BLaER1 treated with 17β-estradiol and CSF1 and Interleukin-3, amounts not matched to agents 10 nM and 100 nM (cell line): ENCODE measurements at regions not wholly inside any gene's neighbourhood (a gene's known extent, or its start where the extent isn't known, plus 50 kb on each side); places are given as distances from the start of the nearest gene placed in this dataset.

Source experiments
- H3K27ac ChIP-seq, 11 experiments: shearing (Covaris generic); formaldehyde crosslinking; 2 replicates each; pipeline ENCODE4 v1.8.1; 2022
- H3K27me3 ChIP-seq, 11 experiments: shearing (Covaris generic); formaldehyde crosslinking; 2 replicates each; pipeline ENCODE4 v1.8.1; 2022
- H3K36me3 ChIP-seq, 11 experiments: shearing (Covaris generic); formaldehyde crosslinking; 2 replicates each; pipeline ENCODE4 v1.8.1; 2022
- H3K4me1 ChIP-seq, 10 experiments: shearing (Covaris generic); formaldehyde crosslinking; 2 replicates each; pipeline ENCODE4 v1.8.1; 2022
- H3K4me2 ChIP-seq, 11 experiments: shearing (Covaris generic); formaldehyde crosslinking; 2 replicates each; pipeline ENCODE4 v1.8.1; 2022
- H3K4me3 ChIP-seq, 10 experiments: shearing (Covaris generic); formaldehyde crosslinking; 2 replicates each; pipeline ENCODE4 v1.8.1; 2022
- H3K9ac ChIP-seq, 11 experiments: shearing (Covaris generic); formaldehyde crosslinking; 2 replicates each; pipeline ENCODE4 v1.8.1; 2022
- H3K9me3 ChIP-seq, 11 experiments: shearing (Covaris generic); formaldehyde crosslinking; replicated peaks in 1 of 11; 2 replicates each; pipeline ENCODE4 v1.8.1; 2022
- H4K20me1 ChIP-seq, 11 experiments: shearing (Covaris generic); formaldehyde crosslinking; 2 replicates each; pipeline ENCODE4 v1.8.1; 2022
- Cebpa-rat ChIP-seq, 11 experiments: shearing (Covaris generic); IDR thresholded peaks; 2 replicates each; pipeline ENCODE4 v1.8.1; 2022

DNA sequence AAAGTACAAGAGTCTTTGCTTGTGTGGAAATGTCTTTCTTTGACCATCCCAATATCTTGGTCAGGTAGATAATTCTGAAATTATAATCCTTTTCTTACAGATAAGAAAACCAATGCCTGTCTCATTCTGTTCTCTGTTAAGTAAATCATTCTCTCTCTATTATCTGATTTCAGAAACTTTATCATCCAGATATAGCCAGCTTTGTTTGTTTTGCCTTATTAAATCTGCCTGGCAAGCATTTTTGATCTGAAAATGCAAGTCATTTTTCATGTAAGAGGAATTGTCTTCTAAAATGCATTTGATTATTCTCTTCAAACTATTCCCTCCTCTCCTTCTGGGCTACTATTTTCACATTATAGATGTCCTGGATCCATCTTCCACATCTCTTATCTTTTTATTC lies 625.5 kb downstream of the CCDC171 start:
- TF ChIP-seq Cebpa-rat (IDR thresholded peaks at IDR 0.05): no peak
- no peaks in the 10 kb centered on the region for H3K4me1 ChIP-seq
- H3K4me2 ChIP-seq: no peak overlapping the region
- H3K4me3 ChIP-seq: no peak overlapping the region
- H3K9ac ChIP-seq: no peak overlapping the region
- H3K27me3 ChIP-seq: no peaks in the 10 kb centered on the region
- peaks cover 0 to 8% (median 0%) of the 10 kb centered on the region in 11 experiments; a peak in 4 of 22 replicates for H3K9me3 ChIP-seq
- no peaks in the 10 kb centered on the region for H4K20me1 ChIP-seq
- H3K36me3 ChIP-seq: no peaks in the 10 kb centered on the region
- H3K27ac ChIP-seq: no peak overlapping the region

DNA sequence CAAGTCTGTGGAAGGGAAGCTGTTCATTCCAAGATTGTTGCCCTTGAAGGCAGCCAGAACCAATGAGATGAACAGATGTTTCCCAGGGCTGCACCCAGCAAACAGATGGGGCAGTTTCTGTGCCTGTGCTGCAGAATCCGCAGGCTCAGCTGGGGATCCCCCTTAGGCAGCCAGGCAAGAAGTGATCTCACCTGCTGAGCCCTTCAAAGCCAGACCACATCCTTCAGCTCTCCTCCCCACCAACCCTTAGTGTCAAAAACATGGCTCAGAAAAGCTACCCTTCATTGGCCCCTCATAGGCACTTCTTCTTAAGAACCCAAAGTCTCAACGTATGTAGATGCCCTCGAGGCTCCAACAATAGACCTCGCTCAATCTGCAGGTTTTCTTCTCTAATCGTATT lies 626.7 kb downstream of the CCDC171 start:
- Histone ChIP-seq H3K4me2 (no peak overlapping the region), H3K4me1 (no peaks in the 10 kb centered on the region), H3K9me3 (peaks cover 0 to 8% (median 0%) of the 10 kb centered on the region in 11 experiments; a peak in 4 of 22 replicates), H3K4me3 (no peak overlapping the region), H3K27ac (no peak overlapping the region), H4K20me1 (no peaks in the 10 kb centered on the region), H3K9ac (no peak overlapping the region), H3K36me3 (no peaks in the 10 kb centered on the region), H3K27me3 (no peaks in the 10 kb centered on the region)
- no peak for TF ChIP-seq Cebpa-rat (IDR thresholded peaks at IDR 0.05)

DNA sequence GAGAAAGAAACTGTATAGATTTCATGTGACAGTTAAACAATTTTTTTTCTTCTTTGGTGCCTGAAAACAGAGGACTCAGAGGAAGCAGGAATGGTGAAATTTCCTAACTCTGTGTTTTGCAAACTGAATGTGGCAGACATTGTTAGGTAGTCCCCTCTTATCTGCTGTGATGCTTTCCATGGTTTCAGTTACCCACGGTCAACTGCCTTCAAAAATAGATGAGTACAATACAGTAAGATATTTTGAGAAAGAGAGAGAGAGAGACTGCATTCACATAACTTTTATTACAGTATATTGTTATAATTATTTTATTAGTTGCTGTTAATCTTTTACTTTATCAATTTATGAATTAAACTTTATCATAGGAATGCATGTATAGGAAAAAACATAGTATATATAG lies 627.2 kb downstream of the CCDC171 start:
- Histone ChIP-seq H3K4me1 (peaks cover 0 to 5% (median 3%) of the 10 kb centered on the region in 10 experiments; a peak in 10 of 20 replicates), H3K36me3 (no peaks in the 10 kb centered on the region), H3K4me3 (no peak overlapping the region), H3K9ac (no peak overlapping the region), H4K20me1 (no peaks in the 10 kb centered on the region), H3K9me3 (peaks cover 0 to 11% (median under 1%) of the 10 kb centered on the region in 11 experiments; a peak in 5 of 22 replicates), H3K27me3 (no peaks in the 10 kb centered on the region), H3K27ac (no peak overlapping the region), H3K4me2 (no peak overlapping the region)
- TF ChIP-seq Cebpa-rat (IDR thresholded peaks at IDR 0.05): no peak

DNA sequence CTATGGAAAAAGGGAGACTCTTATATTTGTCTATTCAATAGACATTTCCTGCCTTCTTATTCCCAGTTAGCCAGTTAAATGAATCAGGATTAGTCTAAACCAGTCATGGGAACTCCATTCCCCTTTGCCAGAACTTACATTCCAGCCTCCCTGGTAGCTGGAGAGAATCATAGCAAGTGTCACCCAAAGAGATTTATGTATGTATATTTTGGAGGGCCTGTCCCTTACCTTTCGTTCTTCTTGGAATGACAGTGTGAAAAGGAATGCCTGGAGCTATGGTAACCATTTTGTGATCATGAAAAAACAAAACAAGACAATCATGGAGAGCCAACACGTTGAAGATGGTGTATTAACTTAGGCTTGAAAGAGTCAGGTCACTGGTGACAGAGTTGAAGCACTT lies 627.7 kb downstream of the CCDC171 start:
- Histone ChIP-seq H3K4me2 (no peak overlapping the region), H3K4me1 (peaks cover 0 to 8% (median 7%) of the 10 kb centered on the region in 10 experiments; a peak in 10 of 20 replicates), H3K27me3 (no peaks in the 10 kb centered on the region), H3K27ac (no peak overlapping the region), H3K9me3 (peaks cover 0 to 13% (median 4%) of the 10 kb centered on the region in 11 experiments; a peak in 6 of 22 replicates), H4K20me1 (no peaks in the 10 kb centered on the region), H3K9ac (no peak overlapping the region), H3K36me3 (no peaks in the 10 kb centered on the region), H3K4me3 (no peak overlapping the region)
- TF ChIP-seq Cebpa-rat (IDR thresholded peaks at IDR 0.05): no peak

DNA sequence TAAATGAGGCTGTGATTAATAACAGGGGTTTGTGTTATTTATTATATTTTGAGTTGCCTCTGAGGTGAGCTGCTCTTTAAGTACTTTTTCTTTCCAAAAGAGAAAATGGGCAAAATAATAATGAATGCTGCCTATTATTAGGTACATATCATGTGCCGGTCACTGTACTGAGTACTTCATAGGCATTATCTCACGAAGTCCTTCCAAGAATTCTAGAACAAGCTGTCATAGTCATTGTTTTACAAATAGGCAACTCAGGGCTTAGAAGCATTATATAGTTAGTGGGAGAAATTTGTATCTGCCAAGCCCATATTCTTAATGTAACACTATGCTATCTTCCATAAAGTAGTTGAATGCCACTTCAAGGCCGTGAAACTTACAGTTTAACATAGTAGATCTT lies 628.7 kb downstream of the CCDC171 start:
- Histone ChIP-seq H3K27me3 (no peaks in the 10 kb centered on the region), H3K36me3 (no peaks in the 10 kb centered on the region), H3K27ac (no peak overlapping the region), H3K4me3 (no peak overlapping the region), H3K9me3 (peaks cover 0 to 19% (median 9%) of the 10 kb centered on the region in 11 experiments; a peak in 11 of 22 replicates), H3K4me2 (no peak overlapping the region), H3K4me1 (peaks cover 0 to 10% (median 7%) of the 10 kb centered on the region in 10 experiments; a peak in 10 of 20 replicates), H3K9ac (no peak overlapping the region), H4K20me1 (no peaks in the 10 kb centered on the region)
- TF ChIP-seq Cebpa-rat (IDR thresholded peaks at IDR 0.05): no peak

DNA sequence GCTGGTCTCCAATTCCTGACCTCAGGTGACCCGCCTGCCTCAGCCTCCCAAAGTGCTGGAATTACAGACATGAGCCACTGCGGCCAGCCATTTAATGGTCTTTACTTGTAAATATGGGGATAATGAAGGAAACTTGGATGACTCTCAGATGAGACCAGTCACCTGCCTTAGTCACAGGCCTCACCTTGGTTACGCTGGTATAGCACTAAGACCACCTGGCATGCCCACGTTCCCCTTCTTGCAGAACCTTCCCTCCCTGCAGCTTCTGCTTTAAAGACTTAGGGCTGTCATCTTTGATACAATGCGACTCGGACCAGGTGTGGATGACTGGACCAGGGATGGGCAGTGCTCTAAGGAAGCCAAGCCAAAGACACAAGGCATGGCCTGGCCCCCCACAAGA lies 629.9 kb downstream of the CCDC171 start:
- Histone ChIP-seq H3K9me3 (peaks cover 0 to 23% (median 12%) of the 10 kb centered on the region in 11 experiments; a peak in 12 of 22 replicates), H3K4me3 (no peak overlapping the region), H3K27me3 (no peaks in the 10 kb centered on the region), H3K4me1 (peaks cover 0 to 10% (median 7%) of the 10 kb centered on the region in 10 experiments; a peak in 10 of 20 replicates), H3K27ac (no peak overlapping the region), H3K36me3 (no peaks in the 10 kb centered on the region), H3K4me2 (no peak overlapping the region), H3K9ac (no peak overlapping the region), H4K20me1 (no peaks in the 10 kb centered on the region)
- no peak for TF ChIP-seq Cebpa-rat (IDR thresholded peaks at IDR 0.05)

DNA sequence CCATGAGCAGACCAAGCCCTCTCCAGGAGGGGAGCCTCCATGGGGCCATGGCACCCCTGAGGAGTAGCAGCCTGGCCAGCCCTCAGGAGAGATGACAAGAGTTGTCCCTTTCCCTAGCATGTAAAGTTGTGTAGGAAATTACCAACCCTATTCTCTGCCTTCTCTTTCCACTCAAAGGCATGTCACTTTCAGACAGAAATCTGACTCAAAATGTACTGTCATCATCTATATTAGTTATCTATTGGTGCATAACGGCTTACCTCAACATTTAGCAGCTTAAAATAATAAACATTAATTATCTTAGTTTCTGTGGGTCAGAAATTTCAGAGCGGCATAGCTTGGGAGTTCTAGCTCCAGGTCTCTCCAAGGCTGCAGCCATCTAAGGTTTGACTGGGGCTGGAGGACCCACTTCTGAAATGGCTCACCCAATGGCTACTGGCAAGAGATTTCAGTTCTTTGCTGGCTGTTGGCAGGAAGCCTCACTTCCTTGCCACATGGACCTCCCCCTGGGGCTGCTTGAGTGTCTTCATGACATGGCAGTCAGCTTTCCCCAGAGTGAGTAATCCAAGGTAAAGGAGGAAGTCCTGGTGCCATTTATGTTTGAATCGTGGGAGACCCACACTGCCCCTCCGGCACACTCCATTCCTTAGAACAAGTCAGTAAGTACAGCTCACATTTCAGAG lies 632.3 kb downstream of the CCDC171 start:
- TF ChIP-seq Cebpa-rat (IDR thresholded peaks at IDR 0.05): no peak
- no peaks in the 10 kb centered on the region for H3K27me3 ChIP-seq
- H3K36me3 ChIP-seq: peaks cover 0 to 5% (median 0%) of the 10 kb centered on the region in 11 experiments; a peak in 1 of 22 replicates
- peaks cover 9 to 26% (median 20%) of the 10 kb centered on the region in 11 experiments for H3K9me3 ChIP-seq
- no peak overlapping the region for H3K9ac ChIP-seq
- peaks cover 0 to 10% (median 7%) of the 10 kb centered on the region in 10 experiments; a peak in 10 of 20 replicates for H3K4me1 ChIP-seq
- H3K4me3 ChIP-seq: no peak overlapping the region
- H3K27ac ChIP-seq: no peak overlapping the region
- no peaks in the 10 kb centered on the region for H4K20me1 ChIP-seq
- peak overlapping the region in 7 of 11 experiments; percentile 7 to 41 (median 30); a peak in 10 of 22 replicates for H3K4me2 ChIP-seq

DNA sequence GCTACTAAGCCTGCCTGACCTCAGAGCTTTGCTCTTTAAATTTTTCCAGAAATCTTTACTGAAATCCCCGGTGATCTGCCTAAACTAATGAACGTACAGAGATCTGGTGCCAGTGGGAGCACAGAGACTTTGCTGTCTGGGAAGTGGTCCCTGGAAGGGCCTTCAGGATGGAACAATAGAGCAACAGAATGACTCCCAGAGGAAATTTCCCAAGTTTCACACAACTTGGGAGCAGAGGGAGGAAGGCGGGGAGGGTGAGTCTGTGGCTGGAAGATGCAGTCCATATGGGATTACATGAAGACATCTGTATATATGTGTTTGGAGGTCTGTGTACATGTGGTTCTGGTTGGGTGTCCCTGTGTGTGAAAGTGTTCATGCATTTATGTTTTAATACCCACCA lies 638.3 kb downstream of the CCDC171 start:
- Histone ChIP-seq H3K27ac (no peak overlapping the region), H4K20me1 (no peaks in the 10 kb centered on the region), H3K4me2 (no peak overlapping the region), H3K9me3 (peaks cover 9 to 21% (median 15%) of the 10 kb centered on the region in 11 experiments), H3K9ac (no peak overlapping the region), H3K36me3 (peaks cover 0 to 5% (median 0%) of the 10 kb centered on the region in 11 experiments; a peak in 1 of 22 replicates), H3K27me3 (no peaks in the 10 kb centered on the region), H3K4me3 (no peak overlapping the region), H3K4me1 (peaks cover 0 to 5% (median 0%) of the 10 kb centered on the region in 10 experiments; a peak in 3 of 20 replicates)
- no peak for TF ChIP-seq Cebpa-rat (IDR thresholded peaks at IDR 0.05)

DNA sequence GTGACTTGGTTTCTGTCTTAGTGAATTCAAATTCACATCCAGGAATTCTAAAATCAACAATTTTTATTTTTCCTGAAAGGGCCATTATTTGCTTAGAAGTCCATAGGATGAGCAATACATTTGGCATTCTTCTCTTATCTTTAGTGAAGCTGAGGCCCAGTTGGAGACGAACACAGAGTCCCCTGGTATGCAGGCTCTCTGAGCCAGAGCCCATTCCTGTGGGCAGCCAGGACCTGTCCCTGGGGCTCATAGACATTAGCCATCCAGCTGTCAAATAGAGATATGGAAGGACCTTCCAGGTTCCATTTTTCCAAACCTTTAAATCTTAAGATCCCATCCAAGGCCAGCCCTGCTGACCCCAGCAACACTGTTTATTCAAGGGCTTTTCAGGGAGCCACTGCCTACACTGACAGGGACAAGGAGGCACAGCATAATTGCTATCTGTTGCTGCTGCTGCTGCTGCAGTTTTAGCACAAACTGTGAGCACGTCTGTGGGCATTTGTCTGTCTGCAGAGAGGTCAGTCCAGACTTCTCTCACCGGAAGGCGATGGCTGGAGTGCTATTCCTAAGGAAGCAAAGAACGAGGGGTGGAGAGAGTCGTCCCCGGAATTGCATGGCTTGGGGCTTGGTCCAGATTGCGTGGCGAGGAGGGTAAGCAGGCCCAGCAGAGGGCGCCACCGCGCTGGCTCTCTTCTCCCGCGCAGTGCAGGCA lies 639.0 kb downstream of the CCDC171 start:
- Histone ChIP-seq H3K9me3 (peaks cover 9 to 15% (median 10%) of the 10 kb centered on the region in 11 experiments), H3K4me1 (peaks cover 0 to 5% (median 0%) of the 10 kb centered on the region in 10 experiments; a peak in 3 of 20 replicates), H3K4me2 (peak overlapping the region in 9 of 11 experiments; percentile 12 to 56 (median 31); a peak in 9 of 22 replicates), H3K27ac (no peak overlapping the region), H3K9ac (0 out of 22 replicates have a peak overlapping the region, but pooled peaks of 1 of the 11 experiments have one; percentile 15), H3K27me3 (no peaks in the 10 kb centered on the region), H4K20me1 (no peaks in the 10 kb centered on the region), H3K36me3 (peaks cover 0 to 5% (median 0%) of the 10 kb centered on the region in 11 experiments; a peak in 1 of 22 replicates), H3K4me3 (no peak overlapping the region)
- TF ChIP-seq Cebpa-rat (IDR thresholded peaks at IDR 0.05): no peak
